ENCODE measurements at regions not wholly inside any gene's neighbourhood (a gene's known extent, or its start where the extent isn't known, plus 50 kb on each side); places are given as distances from the start of the nearest gene placed in this dataset.

DNA sequence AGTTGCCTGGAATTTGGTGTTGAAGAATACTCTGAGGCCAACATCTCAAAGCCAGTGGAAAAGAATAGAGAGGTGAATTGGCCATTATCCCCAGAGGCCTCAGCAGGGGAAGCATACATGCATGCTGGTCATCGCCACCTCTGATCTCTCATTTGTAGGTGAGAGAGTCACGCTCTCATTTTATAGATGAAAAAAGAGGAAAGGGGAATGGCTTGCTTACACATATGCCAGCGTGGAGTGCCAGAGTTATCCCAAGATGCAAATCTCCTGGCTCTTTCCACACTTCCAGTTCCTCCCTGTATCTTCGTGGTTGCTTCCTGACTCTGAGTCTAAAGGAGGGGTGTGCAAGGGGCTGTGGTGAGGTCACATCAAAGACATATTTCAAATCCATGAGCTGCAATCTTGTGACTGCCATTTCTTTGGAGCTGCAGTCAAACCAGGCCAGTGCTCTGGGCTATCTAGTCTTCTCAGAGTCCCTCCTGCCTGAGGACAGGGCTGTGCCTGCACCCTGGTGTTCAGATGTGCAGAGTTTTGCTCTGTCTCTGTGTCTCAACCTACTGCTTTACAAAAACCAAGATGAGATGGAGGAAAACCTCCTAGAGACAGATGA lies 324.7 kb downstream of the MYCN start:
- H3K9me3 ChIP-seq (ENCODE audit: low read depth, low read length) = no peaks in the 10 kb centered on the region
- no peak overlapping the region for H3K4me3 ChIP-seq (ENCODE audit: low read length)
- H3K4me1 ChIP-seq (ENCODE audit: insufficient read depth, low read length) = no peaks in the 10 kb centered on the region
- H3K27me3 ChIP-seq (ENCODE audit: insufficient read depth, low read length) = no peaks in the 10 kb centered on the region

DNA sequence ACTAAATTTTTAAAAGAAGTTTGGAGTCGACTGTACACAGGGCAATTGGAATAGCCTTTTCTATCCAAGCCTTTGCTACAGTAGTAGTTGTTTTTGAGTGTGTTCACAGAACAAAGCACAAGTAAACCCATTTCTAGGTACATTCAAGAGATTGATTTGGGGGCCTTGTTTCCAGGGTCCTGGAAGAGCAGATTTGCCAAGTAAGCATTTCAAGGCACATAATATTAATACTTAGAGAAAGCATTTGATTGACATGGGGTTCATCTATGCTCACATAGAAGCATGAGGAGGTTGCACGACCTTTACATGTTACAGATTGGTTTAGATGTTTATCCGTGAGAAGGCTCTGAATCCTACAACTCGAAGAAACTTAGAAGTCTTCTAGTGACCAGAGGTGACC lies 324.1 kb downstream of the MYCN start:
- Histone ChIP-seq H3K9me3 (ENCODE audit: low read depth, low read length) (no peaks in the 10 kb centered on the region), H3K27me3 (ENCODE audit: insufficient read depth, low read length) (no peaks in the 10 kb centered on the region), H3K4me1 (ENCODE audit: insufficient read depth, low read length) (no peaks in the 10 kb centered on the region), H3K4me3 (ENCODE audit: low read length) (no peak overlapping the region)

DNA sequence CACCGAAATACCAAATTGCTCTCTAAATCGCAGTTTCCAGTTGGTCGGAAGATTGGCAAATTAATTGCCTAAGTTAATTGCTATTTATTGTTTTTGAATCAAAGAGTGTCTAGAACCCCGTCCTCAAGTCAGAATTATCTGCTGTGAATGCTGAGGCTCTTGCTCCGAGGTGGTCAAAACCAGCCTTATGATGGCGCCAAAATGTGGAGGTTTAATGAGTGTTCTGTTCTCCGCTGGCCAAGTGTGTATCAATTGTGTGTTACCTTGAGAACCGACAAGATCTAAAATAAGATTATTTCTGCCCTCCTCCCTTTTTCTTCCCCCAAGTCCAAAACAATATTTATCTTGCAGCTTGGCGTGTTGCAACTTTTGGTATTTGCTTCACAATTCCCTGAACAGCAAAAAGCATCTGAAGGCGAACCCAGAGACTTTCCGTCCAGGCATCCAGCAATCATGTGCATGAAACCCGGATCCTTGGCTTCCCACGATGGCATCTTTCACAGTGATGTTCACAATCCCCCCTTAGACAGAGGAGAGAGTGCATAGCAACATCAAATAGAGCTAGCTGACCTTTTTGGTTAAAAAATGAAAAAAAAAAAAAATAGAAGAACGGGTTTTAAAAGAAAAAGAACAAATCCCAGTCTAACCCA lies 323.0 kb downstream of the MYCN start:
- H3K4me1 ChIP-seq (ENCODE audit: insufficient read depth, low read length) = no peaks in the 10 kb centered on the region
- H3K9me3 ChIP-seq (ENCODE audit: low read depth, low read length) = no peaks in the 10 kb centered on the region
- H3K27me3 ChIP-seq (ENCODE audit: insufficient read depth, low read length) = no peaks in the 10 kb centered on the region
- H3K4me3 ChIP-seq (ENCODE audit: low read length) = no peak overlapping the region

DNA sequence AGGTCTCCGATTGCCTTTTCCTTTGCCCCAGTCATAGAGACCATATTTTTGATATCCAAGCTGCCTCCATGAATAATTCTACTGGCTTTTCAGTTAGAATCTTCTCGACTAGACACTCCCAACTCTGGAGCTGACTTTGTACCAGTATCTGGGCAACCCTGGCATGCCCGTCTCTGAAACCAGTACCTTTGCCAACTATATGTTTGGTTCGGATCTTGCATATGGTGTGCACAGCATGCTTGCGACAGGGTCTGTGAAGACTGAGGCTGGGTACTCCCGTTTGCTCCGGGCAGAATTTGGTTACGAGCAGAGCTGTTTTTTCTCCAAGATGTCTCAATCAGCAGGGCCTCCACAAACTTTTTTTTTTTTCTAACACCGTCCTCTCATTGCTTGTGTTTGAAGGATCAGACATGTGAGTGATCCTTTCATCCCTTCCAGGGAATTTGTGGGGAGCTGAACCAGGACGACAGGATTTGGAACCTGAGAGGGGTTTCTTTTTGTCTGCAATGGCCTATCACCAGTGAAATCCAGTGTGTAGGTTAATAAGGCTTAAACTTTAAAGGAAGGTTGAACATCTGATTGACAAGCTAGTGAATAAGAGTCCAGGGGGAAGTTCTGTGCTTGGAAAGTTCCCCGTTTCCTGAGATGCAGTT lies 322.3 kb downstream of the MYCN start:
- Histone ChIP-seq H3K4me3 (ENCODE audit: low read length) (no peak overlapping the region), H3K9me3 (ENCODE audit: low read depth, low read length) (no peaks in the 10 kb centered on the region), H3K27me3 (ENCODE audit: insufficient read depth, low read length) (no peaks in the 10 kb centered on the region)

DNA sequence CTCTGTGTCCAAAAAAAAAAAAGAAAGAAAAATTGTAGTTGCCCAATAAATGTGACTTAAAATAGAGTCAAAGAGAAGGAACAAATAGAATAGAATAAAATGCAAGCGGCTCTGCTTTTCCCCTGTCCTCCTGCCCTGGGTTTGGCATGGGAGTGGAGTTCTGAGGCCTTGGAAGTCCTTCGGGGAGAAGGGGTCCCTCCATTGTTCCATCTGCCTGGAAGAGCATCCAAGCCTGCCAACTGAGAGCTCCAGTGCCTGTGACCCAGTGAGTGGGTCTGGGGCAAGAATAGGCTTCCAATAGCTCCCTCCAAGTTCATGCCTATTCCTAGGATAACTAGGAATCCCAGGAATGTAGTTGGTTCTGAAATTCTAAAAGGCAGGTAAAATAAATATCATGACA lies 321.4 kb downstream of the MYCN start:
- Histone ChIP-seq H3K27me3 (ENCODE audit: insufficient read depth, low read length) (peaks cover 2% of the 10 kb centered on the region), H3K4me3 (ENCODE audit: low read length) (no peak overlapping the region), H3K4me1 (ENCODE audit: insufficient read depth, low read length) (no peaks in the 10 kb centered on the region), H3K9me3 (ENCODE audit: low read depth, low read length) (no peaks in the 10 kb centered on the region)

More for the DNA sequence above, 322.3 kb downstream of the MYCN start:
- H3K4me1 ChIP-seq (ENCODE audit: insufficient read depth, low read length) = no peaks in the 10 kb centered on the region

DNA sequence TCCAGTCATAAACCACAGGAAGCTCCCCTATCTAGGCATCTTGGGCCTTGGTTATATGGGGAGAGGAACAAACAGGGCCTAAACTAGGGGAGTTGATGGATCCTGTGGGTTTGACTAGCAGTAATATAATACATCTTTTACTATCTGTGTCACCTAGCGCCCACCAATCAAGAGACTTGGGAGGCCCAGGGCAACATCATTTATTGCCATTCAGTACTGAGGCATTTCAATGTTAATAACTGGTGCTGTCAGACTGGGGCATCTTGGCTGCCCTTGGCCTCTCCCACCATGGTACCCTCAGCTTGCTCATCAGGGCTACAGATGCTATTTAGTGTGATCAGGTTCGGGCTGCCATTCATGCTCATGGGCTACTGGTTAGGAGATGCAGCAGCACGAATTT lies 320.7 kb downstream of the MYCN start:
- H3K4me1 ChIP-seq (ENCODE audit: insufficient read depth, low read length) = no peaks in the 10 kb centered on the region
- H3K27me3 ChIP-seq (ENCODE audit: insufficient read depth, low read length) = peaks cover 2% of the 10 kb centered on the region
- H3K4me3 ChIP-seq (ENCODE audit: low read length) = no peak overlapping the region
- H3K9me3 ChIP-seq (ENCODE audit: low read depth, low read length) = no peaks in the 10 kb centered on the region

DNA sequence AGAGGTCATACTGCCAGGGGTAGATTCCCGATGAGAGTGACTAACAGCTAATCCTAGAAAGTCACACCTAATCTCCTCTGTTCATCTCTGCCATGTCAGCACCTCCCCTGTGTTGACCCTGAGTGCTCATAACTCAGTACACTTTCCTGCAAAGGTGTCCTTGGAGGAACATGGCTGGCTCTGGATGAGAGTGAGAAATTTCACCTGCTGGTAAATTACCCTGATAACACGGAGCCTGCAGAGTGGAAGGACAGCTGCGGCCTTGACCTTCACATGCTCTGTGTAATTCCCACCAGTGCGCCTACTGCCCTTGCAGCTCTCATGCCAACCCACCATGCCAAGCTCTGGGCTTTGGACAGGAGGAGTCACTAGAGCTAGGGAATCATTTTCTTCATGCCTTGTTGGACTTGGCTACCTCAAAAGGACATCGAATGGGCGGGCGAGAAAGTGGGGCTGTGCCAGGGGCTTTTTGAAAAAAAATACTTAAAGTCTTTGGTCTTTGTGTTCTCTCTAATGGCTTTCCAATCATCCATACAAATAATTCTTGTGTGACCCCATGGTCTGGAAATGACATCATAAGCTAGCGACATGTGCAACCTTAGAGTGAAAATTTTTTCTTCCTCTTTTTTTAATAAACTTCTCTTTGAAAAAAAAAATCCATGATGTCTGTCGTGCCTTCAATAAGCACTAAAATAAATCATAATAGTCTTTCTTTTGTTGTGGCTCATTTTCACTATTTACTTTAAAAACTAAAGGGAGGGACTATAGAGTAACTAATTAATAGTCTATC lies 319.9 kb downstream of the MYCN start:
- Histone ChIP-seq H3K4me1 (ENCODE audit: insufficient read depth, low read length) (no peaks in the 10 kb centered on the region), H3K9me3 (ENCODE audit: low read depth, low read length) (no peaks in the 10 kb centered on the region), H3K27me3 (ENCODE audit: insufficient read depth, low read length) (peaks cover 2% of the 10 kb centered on the region), H3K4me3 (ENCODE audit: low read length) (no peak overlapping the region)

DNA sequence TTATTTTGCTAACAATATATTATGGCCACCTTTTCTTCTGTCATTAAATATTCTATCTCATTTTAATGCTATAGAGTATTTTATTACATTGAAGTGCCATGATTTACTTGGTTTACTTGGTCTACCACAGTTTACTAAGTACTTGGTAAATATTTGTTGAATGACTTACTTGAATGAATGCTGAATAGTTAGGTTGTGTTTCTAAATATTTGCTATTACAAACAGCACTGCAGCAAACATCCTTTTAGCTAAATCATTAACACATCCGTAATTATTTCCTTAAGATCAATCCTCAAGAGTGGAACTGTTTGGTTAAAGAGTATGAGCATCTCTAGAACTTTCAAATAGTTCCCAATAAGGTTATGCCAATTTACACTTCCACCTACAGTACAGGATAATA lies 318.7 kb downstream of the MYCN start:
- H3K4me1 ChIP-seq (ENCODE audit: insufficient read depth, low read length) = no peaks in the 10 kb centered on the region
- peaks cover 2% of the 10 kb centered on the region for H3K27me3 ChIP-seq (ENCODE audit: insufficient read depth, low read length)
- no peaks in the 10 kb centered on the region for H3K9me3 ChIP-seq (ENCODE audit: low read depth, low read length)
- H3K4me3 ChIP-seq (ENCODE audit: low read length) = no peak overlapping the region

DNA sequence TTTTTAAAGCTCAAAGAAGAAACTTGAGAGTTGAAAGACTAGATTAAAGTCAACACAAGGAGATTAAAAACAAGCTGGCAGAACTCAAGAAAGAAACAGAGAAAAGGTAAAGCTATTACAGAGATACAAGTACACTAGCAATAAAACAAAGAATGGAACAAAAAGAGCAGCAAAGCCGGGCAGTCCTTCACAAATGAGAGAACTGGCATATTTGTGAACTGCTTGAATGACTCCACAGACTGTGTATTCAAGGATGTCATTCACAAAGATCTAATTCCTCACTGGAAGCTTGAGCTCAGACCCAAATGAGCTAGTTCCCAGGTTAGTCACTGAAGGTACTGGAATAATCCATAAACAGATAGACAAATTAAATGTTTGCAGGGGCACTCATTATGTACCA lies 318.0 kb downstream of the MYCN start:
- Histone ChIP-seq H3K27me3 (ENCODE audit: insufficient read depth, low read length) (peaks cover 2% of the 10 kb centered on the region), H3K9me3 (ENCODE audit: low read depth, low read length) (no peaks in the 10 kb centered on the region), H3K4me3 (ENCODE audit: low read length) (no peak overlapping the region), H3K4me1 (ENCODE audit: insufficient read depth, low read length) (no peaks in the 10 kb centered on the region)

DNA sequence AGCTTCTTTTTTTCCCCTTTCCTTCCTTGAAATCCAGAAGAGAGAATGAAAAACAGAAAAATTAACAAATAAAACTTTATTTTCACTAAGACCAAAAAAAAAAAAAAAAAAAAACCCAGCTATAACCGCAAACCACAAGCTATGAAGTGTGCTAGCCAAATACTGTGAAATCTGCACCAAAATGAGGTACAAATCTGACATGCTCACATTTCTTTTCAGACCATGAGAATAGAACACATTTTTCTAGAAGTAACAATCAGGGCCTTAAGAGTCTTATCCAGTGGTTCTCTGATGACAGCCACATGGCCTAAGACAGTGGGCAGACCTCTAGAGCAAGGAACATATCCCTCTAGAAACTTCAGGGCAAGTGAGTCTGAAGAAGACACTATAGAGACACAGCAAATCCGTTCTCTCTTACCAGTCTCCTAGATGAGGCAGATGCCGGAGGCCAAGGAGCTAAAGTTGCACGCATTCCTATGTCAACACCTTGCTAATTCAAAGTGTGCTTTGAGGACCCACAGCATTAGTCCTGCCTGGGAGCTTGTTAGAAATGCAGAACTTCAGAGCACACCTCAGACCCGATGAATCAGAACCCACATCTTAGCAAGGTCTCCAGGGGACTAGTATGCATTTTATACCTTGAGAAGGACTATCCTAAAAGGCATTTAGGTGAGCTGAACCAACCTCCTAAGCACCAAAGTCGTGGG lies 317.1 kb downstream of the MYCN start:
- H3K27me3 ChIP-seq (ENCODE audit: insufficient read depth, low read length) = peaks cover 2% of the 10 kb centered on the region
- no peaks in the 10 kb centered on the region for H3K4me1 ChIP-seq (ENCODE audit: insufficient read depth, low read length)
- no peaks in the 10 kb centered on the region for H3K9me3 ChIP-seq (ENCODE audit: low read depth, low read length)
- no peak overlapping the region for H3K4me3 ChIP-seq (ENCODE audit: low read length)

DNA sequence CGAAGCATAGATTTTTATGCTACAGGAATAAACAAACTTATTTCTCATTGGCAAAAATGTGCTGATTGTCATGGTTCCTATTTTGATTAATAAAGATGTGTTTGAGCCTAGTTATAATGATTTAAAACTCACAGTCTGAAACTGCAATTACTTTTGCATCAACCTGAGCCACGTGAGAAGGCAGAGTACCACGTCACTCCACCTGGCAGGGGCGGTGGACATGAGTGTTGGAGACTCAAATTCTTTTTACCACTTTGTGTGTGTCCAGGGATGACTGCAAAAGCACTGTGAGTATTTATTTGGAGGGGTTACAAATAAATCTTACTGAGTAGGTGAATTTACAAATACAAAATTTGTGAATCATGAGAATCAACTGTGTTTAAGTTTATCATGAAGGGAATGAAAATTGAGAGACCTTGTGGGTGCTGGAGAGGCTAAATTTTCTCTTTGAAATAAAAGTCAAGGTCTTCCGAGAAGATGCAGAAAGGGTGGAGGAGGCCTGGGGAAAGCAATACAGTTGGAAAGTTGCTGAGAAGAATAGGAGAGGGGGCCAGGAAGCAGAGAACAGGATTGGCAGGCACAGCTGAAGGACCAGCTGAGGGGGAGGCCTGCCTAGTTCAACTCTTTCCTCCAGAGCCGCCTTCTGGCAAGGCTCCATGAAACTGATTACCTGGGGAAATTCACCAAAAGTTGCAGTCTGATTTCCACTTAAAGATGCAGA lies 316.4 kb downstream of the MYCN start:
- H3K4me3 ChIP-seq (ENCODE audit: low read length) = no peak overlapping the region
- no peaks in the 10 kb centered on the region for H3K4me1 ChIP-seq (ENCODE audit: insufficient read depth, low read length)
- H3K9me3 ChIP-seq (ENCODE audit: low read depth, low read length) = no peaks in the 10 kb centered on the region
- H3K27me3 ChIP-seq (ENCODE audit: insufficient read depth, low read length) = peaks cover 2% of the 10 kb centered on the region

DNA sequence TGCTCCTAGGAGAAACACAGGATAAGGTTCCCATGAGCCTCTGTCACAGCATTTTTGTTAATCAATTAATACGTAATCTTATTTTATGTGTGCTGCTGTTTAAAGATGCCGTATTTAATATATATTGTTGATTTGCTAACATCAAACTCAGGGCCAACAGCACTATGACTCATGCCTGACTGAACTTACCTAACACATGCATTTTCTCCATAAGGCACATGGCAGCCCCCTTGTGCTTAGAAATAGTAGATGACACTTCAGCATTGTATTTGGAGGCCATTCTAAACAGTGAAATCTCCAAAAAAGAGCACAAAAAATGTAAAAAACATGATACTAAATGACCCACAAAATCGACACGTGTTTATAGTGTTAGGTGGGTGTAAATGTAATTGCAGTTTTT lies 314.8 kb downstream of the MYCN start:
- H3K27me3 ChIP-seq (ENCODE audit: insufficient read depth, low read length) = peaks cover 2% of the 10 kb centered on the region
- H3K9me3 ChIP-seq (ENCODE audit: low read depth, low read length) = no peaks in the 10 kb centered on the region
- no peaks in the 10 kb centered on the region for H3K4me1 ChIP-seq (ENCODE audit: insufficient read depth, low read length)
- no peak overlapping the region for H3K4me3 ChIP-seq (ENCODE audit: low read length)

DNA sequence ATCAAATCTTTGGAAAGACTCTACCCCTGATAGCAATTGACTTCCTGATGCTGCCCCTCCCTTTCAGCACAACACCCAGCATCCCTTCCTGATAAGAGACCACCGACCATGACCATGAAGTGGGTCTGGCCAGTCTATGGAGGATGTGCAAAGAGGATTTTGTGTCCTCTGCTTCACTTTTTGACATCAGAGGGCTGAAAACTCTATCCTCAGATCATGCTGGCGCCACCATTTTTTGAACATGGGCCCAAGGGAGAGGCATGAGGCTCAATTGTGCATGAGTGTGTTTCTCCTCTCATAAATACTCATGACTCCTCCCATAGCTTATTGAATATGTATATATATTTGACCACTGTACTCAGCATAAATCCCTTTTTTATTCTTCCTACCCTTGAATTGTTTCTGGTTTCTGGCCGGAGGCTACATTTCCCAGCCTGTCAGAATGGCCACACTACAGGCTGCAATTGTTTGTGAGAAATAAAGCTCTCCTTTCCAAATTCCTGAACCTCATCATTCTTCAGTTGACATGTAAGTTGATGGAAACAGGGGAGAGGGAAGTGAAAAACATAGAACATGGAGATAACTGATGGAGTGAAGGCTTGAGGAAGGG lies 314.1 kb downstream of the MYCN start:
- H3K4me1 ChIP-seq (ENCODE audit: insufficient read depth, low read length) = no peaks in the 10 kb centered on the region
- H3K9me3 ChIP-seq (ENCODE audit: low read depth, low read length) = no peaks in the 10 kb centered on the region
- no peak overlapping the region for H3K4me3 ChIP-seq (ENCODE audit: low read length)
- H3K27me3 ChIP-seq (ENCODE audit: insufficient read depth, low read length) = peaks cover 2% of the 10 kb centered on the region

DNA sequence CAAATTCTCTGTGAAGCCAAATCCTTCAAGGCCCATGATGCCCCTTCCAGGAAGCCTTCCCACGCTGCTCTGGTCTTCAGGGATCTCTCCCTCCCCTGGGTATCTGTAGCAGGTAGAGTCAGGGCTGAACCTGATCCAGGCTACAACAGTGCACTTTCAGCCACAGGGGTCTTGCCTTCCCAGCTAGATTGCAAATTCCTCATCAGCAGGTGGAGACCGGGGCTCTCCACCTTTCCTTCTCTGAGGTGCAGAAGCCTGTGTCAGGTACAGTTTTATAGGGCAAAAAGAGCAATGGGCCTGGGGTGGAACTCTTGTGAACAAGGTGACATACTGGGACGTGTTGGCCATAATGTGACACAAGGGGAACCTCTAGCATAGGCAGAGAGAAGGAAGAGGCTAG lies 312.9 kb downstream of the MYCN start:
- H3K27me3 ChIP-seq (ENCODE audit: insufficient read depth, low read length) = peaks cover 2% of the 10 kb centered on the region
- H3K9me3 ChIP-seq (ENCODE audit: low read depth, low read length) = no peaks in the 10 kb centered on the region
- no peak overlapping the region for H3K4me3 ChIP-seq (ENCODE audit: low read length)
- H3K4me1 ChIP-seq (ENCODE audit: insufficient read depth, low read length) = no peaks in the 10 kb centered on the region
